ENCODE measurements at regions not wholly inside any gene's neighbourhood (a gene's known extent, or its start where the extent isn't known, plus 50 kb on each side); places are given as distances from the start of the nearest gene placed in this dataset.

DNA sequence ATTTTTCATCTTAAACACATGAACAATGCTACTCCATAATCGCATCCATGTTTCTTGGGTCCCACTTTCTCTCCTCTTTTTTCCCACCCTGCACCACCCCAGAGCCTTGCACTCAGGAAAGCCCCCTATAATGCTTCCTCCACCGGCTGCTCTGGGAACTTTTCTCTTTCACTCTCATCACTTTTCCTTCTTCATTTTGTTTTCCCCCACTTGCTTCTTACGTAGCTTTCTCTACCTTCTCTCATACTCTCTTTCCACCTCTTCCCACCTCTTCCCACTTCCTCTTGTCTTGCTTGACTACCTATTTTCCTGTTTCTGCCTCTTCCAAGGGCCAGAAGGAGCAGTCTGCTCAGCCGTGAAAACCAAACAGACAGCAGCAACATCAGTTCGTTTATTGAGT, 229.5 kb upstream of the RHOBTB1 start:
- H3K4me3 ChIP-seq (ENCODE audit: low read depth, low read length): no peak overlapping the region
- no peak for DNase-seq
- no peaks in the 10 kb centered on the region for H3K36me3 ChIP-seq
- peaks cover 8% of the 10 kb centered on the region for H3K9me3 ChIP-seq (ENCODE audit: severe bottlenecking)
- no peaks in the 10 kb centered on the region for H3K27me3 ChIP-seq (ENCODE audit: insufficient read depth, low read depth, severe bottlenecking)
- TF ChIP-seq, protein P1, sequence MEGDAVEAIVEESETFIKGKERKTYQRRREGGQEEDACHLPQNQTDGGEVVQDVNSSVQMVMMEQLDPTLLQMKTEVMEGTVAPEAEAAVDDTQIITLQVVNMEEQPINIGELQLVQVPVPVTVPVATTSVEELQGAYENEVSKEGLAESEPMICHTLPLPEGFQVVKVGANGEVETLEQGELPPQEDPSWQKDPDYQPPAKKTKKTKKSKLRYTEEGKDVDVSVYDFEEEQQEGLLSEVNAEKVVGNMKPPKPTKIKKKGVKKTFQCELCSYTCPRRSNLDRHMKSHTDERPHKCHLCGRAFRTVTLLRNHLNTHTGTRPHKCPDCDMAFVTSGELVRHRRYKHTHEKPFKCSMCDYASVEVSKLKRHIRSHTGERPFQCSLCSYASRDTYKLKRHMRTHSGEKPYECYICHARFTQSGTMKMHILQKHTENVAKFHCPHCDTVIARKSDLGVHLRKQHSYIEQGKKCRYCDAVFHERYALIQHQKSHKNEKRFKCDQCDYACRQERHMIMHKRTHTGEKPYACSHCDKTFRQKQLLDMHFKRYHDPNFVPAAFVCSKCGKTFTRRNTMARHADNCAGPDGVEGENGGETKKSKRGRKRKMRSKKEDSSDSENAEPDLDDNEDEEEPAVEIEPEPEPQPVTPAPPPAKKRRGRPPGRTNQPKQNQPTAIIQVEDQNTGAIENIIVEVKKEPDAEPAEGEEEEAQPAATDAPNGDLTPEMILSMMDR (IDR thresholded peaks at IDR 0.05; ENCODE audit: low read depth, low read length): no peak
- no peak overlapping the region for H3K27ac ChIP-seq

DNA sequence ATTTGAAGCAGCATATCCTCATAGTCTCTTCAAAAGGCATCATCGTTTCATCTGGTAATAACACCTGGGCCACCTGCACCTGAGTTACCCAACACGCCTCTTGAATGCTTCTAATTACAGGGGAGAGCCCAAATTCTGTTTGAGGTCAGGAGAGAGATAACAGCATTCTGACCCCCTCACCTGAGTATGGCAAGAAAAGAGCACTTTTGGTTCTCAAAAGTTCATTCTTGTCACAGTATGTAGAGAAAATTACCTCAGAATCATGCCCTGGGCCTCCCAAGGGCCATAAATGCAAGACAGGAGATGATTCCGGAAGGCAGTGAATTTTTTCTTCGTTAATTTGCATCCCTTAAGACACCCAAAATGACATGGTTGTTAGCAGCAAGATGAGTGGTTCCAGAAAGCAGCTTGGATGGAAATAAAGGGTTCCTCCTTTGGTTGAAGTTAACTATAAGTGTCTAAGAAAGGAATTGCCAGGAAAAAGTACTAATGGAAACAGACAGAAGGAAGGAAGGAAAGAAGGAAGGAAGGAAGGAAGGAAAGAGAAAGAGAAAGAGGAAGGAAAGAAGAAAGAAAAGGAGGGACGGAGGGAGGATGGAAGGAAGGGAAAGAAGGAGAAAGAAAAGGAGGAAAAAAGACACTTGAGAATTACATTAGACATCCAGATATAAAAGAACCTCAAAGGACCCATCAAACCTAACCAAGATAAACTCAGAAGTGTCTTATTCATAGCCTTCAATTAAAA, 228.4 kb upstream of the RHOBTB1 start:
- Histone ChIP-seq H3K27me3 (ENCODE audit: insufficient read depth, low read depth, severe bottlenecking) (no peaks in the 10 kb centered on the region), H3K4me3 (ENCODE audit: low read depth, low read length) (no peak overlapping the region), H3K9me3 (ENCODE audit: severe bottlenecking) (peaks cover 15% of the 10 kb centered on the region), H3K27ac (no peak overlapping the region), H3K36me3 (no peaks in the 10 kb centered on the region)
- DNase-seq: no peak
- TF ChIP-seq, protein P1 (IDR thresholded peaks at IDR 0.05; ENCODE audit: low read depth, low read length): no peak

DNA sequence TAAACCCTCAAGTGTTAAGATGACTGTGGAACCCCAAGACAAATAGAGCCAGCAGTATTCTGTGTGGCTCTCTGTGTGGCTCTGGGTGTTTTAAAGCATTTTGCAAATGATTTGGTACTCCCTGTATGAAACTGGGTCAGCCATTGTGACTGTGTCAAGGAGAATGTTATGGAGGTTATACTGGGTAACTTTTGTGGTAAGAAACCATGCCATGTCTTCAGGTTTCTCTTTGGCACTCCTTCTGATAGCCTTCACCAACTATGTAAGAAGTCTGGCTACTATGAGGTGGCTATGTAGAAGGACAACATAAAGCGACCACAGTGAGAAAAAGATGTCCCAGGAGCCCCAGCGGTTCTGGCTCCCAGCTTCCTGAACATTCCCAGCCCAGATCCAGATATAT, 226.6 kb upstream of the RHOBTB1 start:
- H3K27me3 ChIP-seq (ENCODE audit: insufficient read depth, low read depth, severe bottlenecking): no peaks in the 10 kb centered on the region
- H3K4me3 ChIP-seq (ENCODE audit: low read depth, low read length): no peak overlapping the region
- TF ChIP-seq, protein P1 (IDR thresholded peaks at IDR 0.05; ENCODE audit: low read depth, low read length): no peak
- no peaks in the 10 kb centered on the region for H3K36me3 ChIP-seq
- no peak for DNase-seq
- no peak overlapping the region for H3K27ac ChIP-seq
- peaks cover 22% of the 10 kb centered on the region for H3K9me3 ChIP-seq (ENCODE audit: severe bottlenecking)

DNA sequence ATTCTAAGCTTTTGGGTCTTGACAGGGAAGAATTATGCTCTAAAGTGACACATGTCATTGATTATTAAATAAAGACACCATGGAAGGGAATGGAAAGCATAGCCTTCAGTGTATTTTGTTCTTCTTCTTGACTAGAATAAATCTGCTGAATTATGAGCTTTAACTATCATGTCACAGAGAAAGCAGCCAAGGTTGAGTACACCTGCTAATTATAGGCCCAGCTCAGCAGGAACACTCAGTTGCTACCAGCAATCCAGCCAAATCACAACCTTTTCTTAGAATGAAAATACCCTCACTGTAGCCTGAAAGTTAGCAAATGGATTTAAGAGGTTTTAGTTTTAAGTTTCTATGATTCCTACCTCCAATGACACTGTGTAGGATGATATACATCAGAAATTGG, 225.3 kb upstream of the RHOBTB1 start:
- H3K36me3 ChIP-seq: no peaks in the 10 kb centered on the region
- TF ChIP-seq, protein P1 (IDR thresholded peaks at IDR 0.05; ENCODE audit: low read depth, low read length): no peak
- no peaks in the 10 kb centered on the region for H3K27me3 ChIP-seq (ENCODE audit: insufficient read depth, low read depth, severe bottlenecking)
- DNase-seq: no peak
- no peak overlapping the region for H3K27ac ChIP-seq
- no peak overlapping the region for H3K4me3 ChIP-seq (ENCODE audit: low read depth, low read length)
- peaks cover 18% of the 10 kb centered on the region for H3K9me3 ChIP-seq (ENCODE audit: severe bottlenecking)

DNA sequence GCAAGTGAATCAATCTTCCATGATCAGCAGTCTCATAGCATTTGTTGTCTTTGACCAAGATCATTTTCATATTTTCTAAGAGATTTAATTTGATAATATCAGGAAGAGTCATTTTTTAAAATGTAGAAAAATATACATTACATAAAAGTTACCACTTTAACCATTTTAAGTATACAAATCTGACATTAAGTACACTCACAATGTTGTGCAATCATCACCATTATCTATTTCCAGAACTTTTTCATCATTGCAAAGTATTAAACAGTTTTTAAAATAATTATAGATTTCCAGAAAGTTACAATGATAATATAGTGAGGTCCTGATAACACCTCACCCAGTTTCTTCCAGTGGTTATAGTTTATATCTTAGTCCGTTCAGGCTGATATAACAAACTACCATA, 222.5 kb upstream of the RHOBTB1 start:
- no peaks in the 10 kb centered on the region for H3K36me3 ChIP-seq
- H3K27ac ChIP-seq: peak overlapping the region; percentile 29
- no peaks in the 10 kb centered on the region for H3K27me3 ChIP-seq (ENCODE audit: insufficient read depth, low read depth, severe bottlenecking)
- DNase-seq: no peak
- no peak overlapping the region for H3K4me3 ChIP-seq (ENCODE audit: low read depth, low read length)
- TF ChIP-seq, protein P1 (IDR thresholded peaks at IDR 0.05; ENCODE audit: low read depth, low read length): no peak
- peaks cover 18% of the 10 kb centered on the region for H3K9me3 ChIP-seq (ENCODE audit: severe bottlenecking)

DNA sequence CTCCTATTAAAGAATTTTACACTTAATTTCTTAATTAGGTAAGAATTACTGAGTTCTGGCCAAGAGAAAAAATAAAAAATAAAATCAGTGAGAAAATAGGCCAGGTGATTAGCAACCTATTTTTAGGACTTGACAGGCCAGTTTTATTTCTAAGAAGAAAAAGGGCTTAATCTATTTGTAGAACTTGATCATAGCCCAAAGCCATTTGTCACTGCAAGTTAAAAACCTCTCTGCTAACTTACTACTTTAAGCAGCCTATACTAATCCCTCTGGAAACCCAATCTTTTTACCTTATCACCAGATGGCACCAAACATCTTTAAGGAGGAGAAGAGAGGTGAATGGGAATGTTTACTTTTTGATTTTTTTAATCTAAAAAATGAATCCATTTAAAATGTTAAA, 222.1 kb upstream of the RHOBTB1 start:
- TF ChIP-seq, protein P1 (IDR thresholded peaks at IDR 0.05; ENCODE audit: low read depth, low read length): no peak
- Histone ChIP-seq H3K27ac (peak overlapping the region; percentile 58), H3K4me3 (ENCODE audit: low read depth, low read length) (no peak overlapping the region), H3K27me3 (ENCODE audit: insufficient read depth, low read depth, severe bottlenecking) (no peaks in the 10 kb centered on the region), H3K9me3 (ENCODE audit: severe bottlenecking) (peaks cover 18% of the 10 kb centered on the region), H3K36me3 (no peaks in the 10 kb centered on the region)
- DNase-seq: peak; percentile 10
